H4 (cell line): ENCODE measurements at regions not wholly inside any gene's neighbourhood (a gene's known extent, or its start where the extent isn't known, plus 50 kb on each side); places are given as distances from the start of the nearest gene placed in this dataset.
"Not testable (repeated sequence)": the region's sequence is repeated elsewhere in the genome, so short reads cannot be mapped to it uniquely, and the experiment has no call there.

Experiments
- DNase-seq: peaks from one replicate; pipeline ENCODE4 v3.0.0-alpha.2; 2015; ENCODE audit warnings: low spot score

DNA sequence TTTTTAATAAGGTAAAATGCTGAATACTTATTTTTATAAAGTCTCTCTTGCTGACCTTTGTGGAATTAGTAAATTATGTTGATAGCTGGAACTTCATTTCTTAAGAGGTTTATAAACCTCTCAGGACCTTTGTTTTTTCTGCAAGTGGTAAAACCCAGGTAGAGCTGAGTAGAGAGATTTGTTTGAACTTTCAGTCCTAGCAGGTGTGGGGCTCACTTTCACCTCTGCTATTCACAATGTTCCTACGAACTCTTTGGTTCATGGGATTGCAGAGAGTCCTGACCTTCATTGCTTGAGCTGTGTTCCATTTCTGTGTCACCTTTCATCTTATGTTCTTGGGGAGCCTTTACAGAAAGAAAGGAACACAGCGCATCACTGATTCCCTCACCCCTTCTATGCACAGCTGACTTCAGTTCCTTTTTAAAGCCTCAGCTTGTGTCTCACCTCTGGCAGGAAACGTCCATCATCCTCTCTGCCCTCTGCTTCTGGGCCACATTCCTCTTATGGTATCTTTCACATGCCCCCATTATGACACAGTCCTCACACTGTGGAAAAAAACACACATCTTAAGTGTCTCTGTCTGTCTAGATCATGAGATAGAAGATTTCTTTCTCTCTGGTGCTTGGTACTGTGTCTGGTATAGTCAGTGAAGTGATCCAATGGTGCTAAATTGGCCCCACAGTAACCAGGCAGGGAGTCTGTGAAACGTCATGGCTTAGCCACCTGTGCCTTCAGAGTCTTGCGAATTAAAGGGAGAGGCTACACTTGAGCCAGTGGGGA lies 262.5 kb upstream of the B3GALT2 start:
- DNase-seq, result no peak

GRCh38 chr1:193443886-193444285 lies 257.5 kb upstream of the B3GALT2 start:
- no peak for DNase-seq

DNA sequence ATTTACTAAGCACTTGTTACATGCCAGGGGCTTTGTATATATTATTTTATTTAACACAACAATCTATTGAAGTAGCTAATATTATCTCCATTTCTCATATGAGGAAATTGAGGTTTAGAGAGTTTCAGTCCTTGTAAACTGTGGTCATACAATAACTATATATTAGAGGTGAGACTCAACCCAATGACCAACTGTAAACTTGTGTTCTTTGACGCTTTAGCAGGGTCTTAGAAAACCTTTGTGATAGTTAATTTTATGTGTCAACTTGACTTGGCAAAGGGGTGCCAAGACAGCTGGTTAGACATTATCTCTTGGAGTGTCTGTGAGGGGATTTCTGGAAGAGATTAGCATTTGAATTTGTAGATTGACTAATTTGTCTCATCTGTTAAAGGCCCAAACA lies 252.4 kb upstream of the B3GALT2 start:
- DNase-seq, result no peak

GRCh38 chr1:193438312-193438711 lies 251.9 kb upstream of the B3GALT2 start:
- DNase-seq, result no peak

DNA sequence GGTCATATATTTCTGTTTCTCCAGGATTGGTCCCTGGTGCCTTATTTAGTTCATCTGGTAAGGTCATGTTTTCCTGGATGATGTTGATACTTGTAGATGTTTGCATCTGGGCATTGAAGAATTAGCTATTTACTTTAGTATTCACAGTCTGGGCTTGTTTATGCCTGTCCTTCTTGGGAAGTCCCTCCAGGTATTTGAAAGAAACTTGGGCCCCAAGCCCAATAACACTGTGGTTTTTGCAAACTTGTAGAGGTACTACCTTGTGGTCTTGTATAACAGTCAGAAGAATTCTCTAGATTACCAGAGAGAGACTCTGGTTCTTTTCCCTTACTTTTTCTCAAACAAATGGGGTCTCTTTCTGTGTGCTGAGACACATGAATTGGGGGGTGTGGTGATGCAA lies 251.4 kb upstream of the B3GALT2 start:
- no peak for DNase-seq

DNA sequence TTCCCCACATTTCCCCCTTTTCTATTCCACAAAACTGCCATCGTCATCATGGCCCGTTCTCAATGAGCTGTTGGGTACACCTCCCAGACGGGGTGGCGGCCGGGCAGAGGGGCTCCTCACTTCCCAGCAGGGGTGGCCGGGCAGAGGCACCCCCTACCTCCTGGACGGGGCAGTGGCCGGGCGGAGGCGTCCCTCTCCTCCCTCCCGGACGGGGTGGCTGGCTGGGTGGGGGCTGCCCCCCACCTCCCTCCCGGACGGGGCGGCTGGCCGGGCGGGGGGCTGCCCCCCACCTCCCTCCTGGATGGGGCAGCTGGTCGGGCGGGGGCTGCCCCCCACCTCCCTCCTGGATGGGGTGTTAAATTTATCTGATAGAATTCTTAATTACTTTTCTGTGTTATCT lies 250.9 kb upstream of the B3GALT2 start:
- not testable (repeated sequence) for DNase-seq

- no peak for DNase-seq
Measured at GRCh38 chr1:193435781-193436180, 249.4 kb upstream of the B3GALT2 start.

DNA sequence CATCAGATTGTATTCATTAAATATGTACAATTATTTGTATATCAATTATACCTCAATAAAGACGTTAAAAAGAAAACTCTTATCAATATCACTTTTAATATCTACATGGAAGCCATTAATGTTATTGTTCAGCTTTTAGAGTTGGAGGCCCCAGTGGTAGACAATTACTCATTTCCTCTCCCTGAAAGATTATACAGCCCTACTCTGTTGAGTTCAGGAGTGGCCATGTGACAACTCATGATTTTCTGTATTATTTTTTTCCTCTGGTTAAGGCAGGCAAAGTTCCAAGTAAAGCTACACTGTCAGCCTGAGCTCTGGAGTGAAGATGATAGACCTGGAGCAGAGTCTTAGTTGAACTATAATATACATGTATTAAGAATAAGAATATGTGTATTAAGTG lies 247.9 kb upstream of the B3GALT2 start:
- no peak for DNase-seq

DNA sequence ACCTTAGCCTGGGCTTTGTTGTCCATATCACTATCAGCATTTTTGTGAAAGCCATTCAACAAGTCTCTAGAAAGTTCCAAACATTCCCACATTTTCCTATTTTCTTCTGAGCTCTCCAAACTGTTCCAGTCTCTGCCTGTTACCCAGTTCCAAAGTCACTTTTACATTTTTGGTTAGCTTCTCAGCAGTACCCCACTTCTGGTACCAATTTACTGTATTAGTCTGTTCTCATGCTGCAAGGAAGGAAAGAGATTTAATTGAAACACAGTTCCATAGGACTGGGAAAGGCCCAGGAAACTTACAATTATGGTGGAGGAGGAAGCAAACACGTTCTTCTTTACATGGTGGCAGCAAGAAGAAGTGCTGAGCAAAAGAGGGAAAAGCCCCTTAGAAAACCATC lies 247.2 kb upstream of the B3GALT2 start:
- DNase-seq, result no peak

DNA sequence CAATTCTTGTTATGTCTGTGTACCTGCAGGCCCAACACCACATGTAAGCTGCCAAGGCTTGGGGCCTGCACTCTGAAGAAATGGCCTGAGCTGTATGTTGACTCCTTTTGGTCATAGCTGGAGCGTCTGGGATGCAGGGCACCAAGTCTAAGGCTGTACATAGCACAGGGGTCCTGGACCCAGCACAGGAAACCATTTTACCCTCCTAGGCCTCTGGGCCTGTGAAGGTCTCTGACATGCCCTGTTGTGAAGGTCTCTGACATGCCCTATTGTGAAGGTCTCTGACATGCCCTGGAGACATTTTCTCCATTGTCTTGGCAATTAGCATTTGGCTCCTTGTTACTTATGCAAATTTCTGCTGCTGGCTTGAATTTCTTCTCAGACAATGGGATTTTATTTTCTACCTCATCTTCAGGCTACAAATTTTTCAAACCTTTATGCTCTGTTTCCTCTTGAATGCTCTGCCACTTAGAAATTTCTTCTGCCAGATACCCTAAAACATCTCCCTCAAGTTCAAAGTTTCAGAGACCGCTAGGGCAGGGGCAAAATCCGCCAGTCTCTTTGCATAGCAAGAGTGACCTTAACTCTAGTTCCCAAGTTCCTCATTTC lies 246.7 kb upstream of the B3GALT2 start:
- no peak for DNase-seq

- no peak for DNase-seq
Measured at GRCh38 chr1:193431265-193431977, 245.0 kb upstream of the B3GALT2 start.

- no peak for DNase-seq
Measured at GRCh38 chr1:193427524-193427923, 241.1 kb upstream of the B3GALT2 start.

DNA sequence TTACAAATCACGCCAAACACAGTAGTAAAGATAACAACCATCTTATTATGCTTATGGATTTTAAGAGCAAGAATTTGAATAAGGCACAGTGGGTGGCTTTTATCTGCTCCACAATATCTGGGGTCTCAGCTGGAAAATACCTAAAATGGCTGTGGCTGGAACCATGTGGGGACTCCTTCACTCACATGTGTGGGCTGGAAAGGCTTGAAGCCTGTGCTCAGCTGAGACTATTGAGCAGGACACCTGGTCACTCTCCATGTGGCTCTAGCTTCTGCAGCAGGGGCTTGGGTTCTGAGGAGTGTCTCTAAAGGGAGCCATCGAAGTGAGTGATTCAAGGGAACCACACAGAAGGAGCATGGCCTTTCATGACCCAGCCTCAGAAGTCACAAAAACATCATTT lies 239.6 kb upstream of the B3GALT2 start:
- no peak for DNase-seq

- no peak for DNase-seq
Measured at GRCh38 chr1:193421487-193421886, 235.1 kb upstream of the B3GALT2 start.

DNA sequence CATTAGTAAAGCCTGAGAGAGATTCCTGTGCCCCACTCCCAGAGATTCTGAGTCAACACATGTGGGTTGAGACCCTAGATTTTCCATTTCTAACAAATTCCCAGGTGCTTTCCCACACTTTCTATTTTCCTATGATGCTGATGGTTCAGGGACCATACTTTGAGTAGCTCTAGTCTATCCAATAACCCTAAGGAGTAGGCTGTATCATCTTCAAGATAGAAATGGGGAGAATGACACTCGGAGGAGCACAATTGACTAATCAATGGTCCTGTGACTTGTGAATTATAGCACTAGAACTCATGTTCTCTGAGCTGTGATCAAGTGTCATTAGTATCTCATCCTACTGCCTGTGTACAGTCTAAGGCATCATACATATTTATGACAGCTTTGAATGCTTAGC lies 232.9 kb upstream of the B3GALT2 start:
- no peak for DNase-seq

- no peak for DNase-seq
Measured at GRCh38 chr1:193418745-193419058, 232.3 kb upstream of the B3GALT2 start.

DNA sequence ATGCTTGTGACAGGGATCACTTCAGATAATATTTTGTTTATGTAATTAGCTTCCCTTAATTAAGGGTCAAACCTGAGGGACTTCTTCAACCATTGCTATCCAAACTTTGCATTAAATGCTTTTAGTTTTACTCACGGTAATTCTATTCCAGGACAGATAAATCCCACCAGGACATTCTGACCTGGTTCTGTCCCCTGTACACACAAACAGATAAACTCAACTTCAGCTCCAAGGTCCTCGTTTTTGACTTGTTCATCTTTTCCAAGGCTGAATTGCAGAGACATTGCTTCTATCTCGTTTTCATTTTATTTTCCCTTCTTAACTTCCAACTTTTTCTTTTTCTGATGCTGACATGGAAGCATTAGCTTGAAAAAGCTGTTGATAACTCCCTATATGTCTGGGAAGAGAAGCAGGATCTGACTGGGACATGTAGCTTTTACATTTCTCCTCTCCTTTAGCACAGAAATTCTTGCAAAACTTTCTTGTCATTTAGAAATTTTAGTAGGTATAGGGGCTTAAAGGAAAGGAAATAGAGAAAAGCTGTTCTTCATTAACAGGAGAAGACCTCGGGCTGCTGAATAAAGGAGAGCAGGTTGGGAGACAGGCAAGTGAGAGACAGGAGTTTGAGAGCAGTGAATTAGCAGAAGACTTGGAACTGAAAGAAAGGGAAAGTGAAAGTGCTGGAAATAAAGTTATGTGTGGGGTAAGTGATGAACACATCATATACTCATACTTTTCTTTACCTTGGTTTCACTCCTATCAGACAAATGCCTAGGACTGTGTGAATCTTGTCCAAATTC lies 231.7 kb upstream of the B3GALT2 start:
- DNase-seq, result peak; percentile 41

DNA sequence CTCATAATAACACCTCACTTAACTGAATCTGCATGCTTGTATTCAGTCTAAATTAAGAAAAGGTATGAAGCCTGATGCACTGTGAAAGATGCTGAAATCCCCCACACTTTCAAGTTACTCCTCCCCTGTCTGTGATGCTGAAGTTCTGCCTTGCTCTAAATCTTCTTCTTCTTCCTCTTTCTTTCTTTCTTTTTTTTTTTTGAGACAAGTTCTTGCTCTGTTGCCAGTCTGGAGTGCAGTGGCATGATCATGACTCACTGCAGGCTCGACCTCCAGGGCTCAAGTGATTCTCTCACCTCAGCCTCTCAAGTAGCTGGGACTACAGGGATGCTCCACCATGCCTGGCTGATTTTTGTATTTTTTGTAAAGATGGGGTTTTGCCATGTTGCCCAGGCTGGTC lies 231.0 kb upstream of the B3GALT2 start:
- peak; percentile 25 for DNase-seq

DNA sequence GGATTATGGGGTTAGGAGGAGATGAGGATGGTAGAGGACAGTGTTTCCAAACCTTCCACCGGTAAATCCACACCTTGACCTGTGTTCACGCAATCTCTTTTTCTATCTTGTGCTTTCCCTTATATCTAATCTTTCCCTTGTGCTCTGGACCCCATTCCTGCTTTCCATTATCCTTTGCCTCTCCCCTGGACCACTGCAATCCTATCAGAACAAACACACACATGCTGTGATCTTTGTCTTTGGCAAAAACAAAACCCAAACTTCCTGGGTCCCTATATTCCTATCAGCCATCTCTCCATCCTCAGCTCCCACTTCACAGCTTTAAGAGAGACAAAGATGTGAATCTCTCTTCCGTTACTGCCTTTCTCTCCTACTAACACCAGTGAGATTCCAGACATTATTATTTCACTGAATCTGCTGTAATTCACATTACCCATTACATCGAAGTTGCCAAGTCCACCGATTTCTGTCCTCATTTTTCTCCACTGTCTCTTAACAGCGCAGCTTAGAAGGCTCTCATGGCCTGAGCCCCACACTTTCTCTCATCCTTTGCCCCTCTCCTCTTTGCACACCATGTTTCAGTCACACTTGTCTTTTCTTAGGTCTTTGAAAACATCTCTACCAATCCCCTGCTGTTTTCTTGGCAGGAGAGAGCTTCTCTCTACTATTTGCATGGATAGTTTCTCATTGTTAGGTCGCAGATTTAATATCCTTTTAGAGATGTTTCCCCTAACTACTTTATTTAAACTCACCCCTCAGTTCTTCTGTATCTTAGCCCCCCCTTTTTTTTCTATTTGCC lies 230.0 kb upstream of the B3GALT2 start:
- no peak for DNase-seq

- no peak for DNase-seq
Measured at GRCh38 chr1:193415256-193415655, 228.8 kb upstream of the B3GALT2 start.

GRCh38 chr1:193413376-193413775 lies 227.0 kb upstream of the B3GALT2 start:
- no peak for DNase-seq

GRCh38 chr1:193412748-193413147 lies 226.3 kb upstream of the B3GALT2 start:
- DNase-seq, result no peak
